IgD-negative memory B cell (primary cell): ENCODE measurements at regions not wholly inside any gene's neighbourhood (a gene's known extent, or its start where the extent isn't known, plus 50 kb on each side); places are given as distances from the start of the nearest gene placed in this dataset.
A peak's percentile ranks its signal among the peaks of the same experiment; 100 is the strongest.
"Not testable (repeated sequence)": the region's sequence is repeated elsewhere in the genome, so short reads cannot be mapped to it uniquely, and the experiment has no call there.

Experiments used
- H3K27ac Mint-ChIP-seq, 3 donors: one replicate each; pipeline ENCODE4 v1.8.0; 2020 to 2022; ENCODE audit warnings: mild to moderate bottlenecking in 3 of 3, mixed read lengths in 3 of 3, moderate library complexity in 1 of 3
- H3K27me3 Mint-ChIP-seq: one replicate; pipeline ENCODE4 v1.8.0; 2021; ENCODE audit warnings: mixed read lengths
- H3K36me3 Mint-ChIP-seq: one replicate; pipeline ENCODE4 v1.8.0; 2020; ENCODE audit warnings: mild to moderate bottlenecking, mixed read lengths
- H3K4me1 Mint-ChIP-seq, 3 donors: one replicate each; pipeline ENCODE4 v1.8.0; 2020 to 2022; ENCODE audit warnings: mixed read lengths in 3 of 3, mild to moderate bottlenecking in 1 of 3
- H3K4me3 Mint-ChIP-seq, 4 donors: one replicate each; pipeline ENCODE4 v1.8.0; 2020 to 2022; ENCODE audit warnings: mild to moderate bottlenecking in 4 of 4, mixed read lengths in 4 of 4, moderate library complexity in 3 of 4
- H3K9me3 Mint-ChIP-seq, 3 donors: one replicate each; pipeline ENCODE4 v1.8.0; 2020 to 2021; ENCODE audit warnings: mixed read lengths in 3 of 3, mild to moderate bottlenecking in 1 of 3

- Mint-ChIP-seq H3K36me3 (peaks cover 3% of the 10 kb centered on the region), H3K27ac (no peak overlapping the region), H3K4me1 (no peaks in the 10 kb centered on the region), H3K4me3 (no peak overlapping the region), H3K27me3 (no peaks in the 10 kb centered on the region), H3K9me3 (peaks cover 0 to 2% (median 0%) of the 10 kb centered on the region in 3 donors)
These were observed 58.5 kb downstream of the NPY1R start for GRCh38 chr4:163273922-163274321.

- H3K4me1 Mint-ChIP-seq: no peaks in the 10 kb centered on the region
These were observed 59.2 kb downstream of the NPY1R start for GRCh38 chr4:163273203-163273602.

GRCh38 chr4:163271555-163272127 is 60.8 kb downstream of the NPY1R start:
- Mint-ChIP-seq H3K27ac (no peak overlapping the region), H3K27me3 (peaks cover 1% of the 10 kb centered on the region), H3K9me3 (no peaks in the 10 kb centered on the region), H3K4me1 (no peaks in the 10 kb centered on the region), H3K36me3 (peaks cover 2% of the 10 kb centered on the region), H3K4me3 (no peak overlapping the region)

More at GRCh38 chr4:163273203-163273602, 59.2 kb downstream of the NPY1R start:
- Mint-ChIP-seq H3K4me3 (no peak overlapping the region), H3K36me3 (peaks cover 3% of the 10 kb centered on the region), H3K27ac (no peak overlapping the region), H3K27me3 (no peaks in the 10 kb centered on the region), H3K9me3 (peaks cover 0 to 2% (median 0%) of the 10 kb centered on the region in 3 donors)

- Mint-ChIP-seq H3K9me3 (no peaks in the 10 kb centered on the region), H3K27me3 (peaks cover 1% of the 10 kb centered on the region), H3K27ac (no peak overlapping the region), H3K36me3 (no peaks in the 10 kb centered on the region), H3K4me1 (no peaks in the 10 kb centered on the region), H3K4me3 (no peak overlapping the region)
These were observed 62.5 kb downstream of the NPY1R start for GRCh38 chr4:163269869-163270268.

- H3K9me3 Mint-ChIP-seq: no peaks in the 10 kb centered on the region
These were observed 63.2 kb downstream of the NPY1R start for GRCh38 chr4:163269166-163269565.

GRCh38 chr4:163264934-163265333 is 67.5 kb downstream of the NPY1R start:
- Mint-ChIP-seq H3K27me3 (peaks cover 1% of the 10 kb centered on the region), H3K4me1 (no peaks in the 10 kb centered on the region), H3K9me3 (no peaks in the 10 kb centered on the region), H3K27ac (no peak overlapping the region), H3K36me3 (no peaks in the 10 kb centered on the region), H3K4me3 (no peak overlapping the region)

More at GRCh38 chr4:163269166-163269565, 63.2 kb downstream of the NPY1R start:
- H3K36me3 Mint-ChIP-seq: no peaks in the 10 kb centered on the region
- H3K4me1 Mint-ChIP-seq: no peaks in the 10 kb centered on the region
- peaks cover 1% of the 10 kb centered on the region for H3K27me3 Mint-ChIP-seq
- no peak overlapping the region for H3K27ac Mint-ChIP-seq
- H3K4me3 Mint-ChIP-seq: no peak overlapping the region

GRCh38 chr4:163263606-163264005 is 68.8 kb downstream of the NPY1R start:
- Mint-ChIP-seq H3K27ac (no peak overlapping the region), H3K4me1 (no peaks in the 10 kb centered on the region), H3K4me3 (no peak overlapping the region), H3K27me3 (peaks cover 1% of the 10 kb centered on the region), H3K36me3 (no peaks in the 10 kb centered on the region), H3K9me3 (no peaks in the 10 kb centered on the region)

- H3K36me3 Mint-ChIP-seq: no peaks in the 10 kb centered on the region
- H3K9me3 Mint-ChIP-seq: no peaks in the 10 kb centered on the region
- peaks cover 3% of the 10 kb centered on the region for H3K27me3 Mint-ChIP-seq
- H3K27ac Mint-ChIP-seq: no peak overlapping the region
- H3K4me3 Mint-ChIP-seq: no peak overlapping the region
- H3K4me1 Mint-ChIP-seq: no peaks in the 10 kb centered on the region
These were observed 75.6 kb downstream of the NPY1R start for GRCh38 chr4:163256680-163257343.

- Mint-ChIP-seq H3K27ac (no peak overlapping the region), H3K27me3 (peaks cover 4% of the 10 kb centered on the region), H3K4me1 (no peaks in the 10 kb centered on the region), H3K4me3 (no peak overlapping the region), H3K36me3 (no peaks in the 10 kb centered on the region), H3K9me3 (peaks cover 2 to 3% (median 2%) of the 10 kb centered on the region in 3 donors)
These were observed 81.2 kb downstream of the NPY1R start for GRCh38 chr4:163251204-163251603.

- Mint-ChIP-seq H3K4me1 (no peaks in the 10 kb centered on the region), H3K4me3 (no peak overlapping the region), H3K9me3 (peaks cover 2 to 3% (median 2%) of the 10 kb centered on the region in 3 donors), H3K27ac (peak overlapping the region in 1 of 3 donors; percentile 24), H3K36me3 (no peaks in the 10 kb centered on the region), H3K27me3 (peaks cover 5% of the 10 kb centered on the region)
These were observed 82.4 kb upstream of the NAF1 start for GRCh38 chr4:163249042-163249441.

GRCh38 chr4:163245044-163245728 is 78.5 kb upstream of the NAF1 start:
- H3K27ac Mint-ChIP-seq: no peak overlapping the region
- no peak overlapping the region for H3K4me3 Mint-ChIP-seq
- H3K4me1 Mint-ChIP-seq: no peaks in the 10 kb centered on the region
- H3K36me3 Mint-ChIP-seq: no peaks in the 10 kb centered on the region
- H3K9me3 Mint-ChIP-seq: peaks cover 2 to 3% (median 2%) of the 10 kb centered on the region in 3 donors
- peaks cover 4% of the 10 kb centered on the region for H3K27me3 Mint-ChIP-seq

GRCh38 chr4:163243297-163243981 is 76.7 kb upstream of the NAF1 start:
- Mint-ChIP-seq H3K4me1 (no peaks in the 10 kb centered on the region), H3K36me3 (no peaks in the 10 kb centered on the region), H3K27me3 (peaks cover 4% of the 10 kb centered on the region), H3K4me3 (no peak overlapping the region), H3K9me3 (peaks cover 0 to 2% (median 0%) of the 10 kb centered on the region in 3 donors), H3K27ac (no peak overlapping the region)

GRCh38 chr4:163237856-163238255 is 71.2 kb upstream of the NAF1 start:
- peaks cover 2 to 13% (median 7%) of the 10 kb centered on the region in 3 donors for H3K9me3 Mint-ChIP-seq
- H3K27me3 Mint-ChIP-seq: no peaks in the 10 kb centered on the region
- H3K36me3 Mint-ChIP-seq: no peaks in the 10 kb centered on the region
- no peak overlapping the region for H3K27ac Mint-ChIP-seq
- H3K4me3 Mint-ChIP-seq: peak overlapping the region in 1 of 4 donors; percentile 6
- H3K4me1 Mint-ChIP-seq: peaks cover 0 to 2% (median 0%) of the 10 kb centered on the region in 3 donors

GRCh38 chr4:163236389-163236788 is 69.7 kb upstream of the NAF1 start:
- peaks cover 2 to 13% (median 7%) of the 10 kb centered on the region in 3 donors for H3K9me3 Mint-ChIP-seq
- not testable (repeated sequence) for H3K27ac Mint-ChIP-seq, H3K36me3 Mint-ChIP-seq, H3K4me3 Mint-ChIP-seq, H3K4me1 Mint-ChIP-seq, H3K27me3 Mint-ChIP-seq

GRCh38 chr4:163233321-163233720 is 66.6 kb upstream of the NAF1 start:
- Mint-ChIP-seq H3K27me3 (no peaks in the 10 kb centered on the region), H3K4me3 (no peak overlapping the region), H3K36me3 (no peaks in the 10 kb centered on the region), H3K9me3 (peaks cover 2 to 16% (median 9%) of the 10 kb centered on the region in 3 donors), H3K4me1 (peaks cover 0 to 2% (median 0%) of the 10 kb centered on the region in 3 donors), H3K27ac (no peak overlapping the region)
